ENCODE measurements at regions not wholly inside any gene's neighbourhood (a gene's known extent, or its start where the extent isn't known, plus 50 kb on each side); places are given as distances from the start of the nearest gene placed in this dataset.

DNA sequence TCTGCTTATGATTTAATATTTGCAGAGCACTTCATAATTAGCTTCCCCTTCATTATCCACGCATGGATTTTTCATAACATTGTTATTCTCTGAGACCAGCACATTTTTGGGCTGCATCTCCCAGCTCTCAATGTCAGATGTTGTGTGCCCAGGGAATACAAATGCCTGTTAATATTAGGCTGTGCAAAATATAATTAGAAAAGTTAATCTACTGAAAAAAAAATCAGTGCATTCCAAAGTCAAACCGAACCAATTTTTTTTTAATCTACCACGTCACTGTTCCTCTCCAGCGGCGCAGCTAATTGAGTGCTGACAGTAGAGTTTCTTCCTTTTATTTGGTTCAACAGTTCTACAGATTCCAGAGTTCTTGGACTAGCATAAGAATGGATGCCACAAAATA lies 191.0 kb upstream of the RGS6 start:
- Histone ChIP-seq H3K27ac (no peak overlapping the region), H3K4me3 (no peak overlapping the region), H3K9me3 (no peaks in the 10 kb centered on the region), H3K27me3 (no peaks in the 10 kb centered on the region), H3K4me1 (no peaks in the 10 kb centered on the region), H3K36me3 (peaks cover 18 to 40% (median 33%) of the 10 kb centered on the region in 4 donors)
- intact Hi-C loops (cut with DNase I; ENCODE audit: low total_unique reads), result no loop called here
- DNase-seq, result no peak
- WGBS, 5 donors, result 93 to 98% (median 95%) methylated on average over 5 of the region's 5 CpGs
- TF ChIP-seq POLR2AphosphoS5 (IDR thresholded peaks at IDR 0.05), result no peak
- TF ChIP-seq, protein P1, sequence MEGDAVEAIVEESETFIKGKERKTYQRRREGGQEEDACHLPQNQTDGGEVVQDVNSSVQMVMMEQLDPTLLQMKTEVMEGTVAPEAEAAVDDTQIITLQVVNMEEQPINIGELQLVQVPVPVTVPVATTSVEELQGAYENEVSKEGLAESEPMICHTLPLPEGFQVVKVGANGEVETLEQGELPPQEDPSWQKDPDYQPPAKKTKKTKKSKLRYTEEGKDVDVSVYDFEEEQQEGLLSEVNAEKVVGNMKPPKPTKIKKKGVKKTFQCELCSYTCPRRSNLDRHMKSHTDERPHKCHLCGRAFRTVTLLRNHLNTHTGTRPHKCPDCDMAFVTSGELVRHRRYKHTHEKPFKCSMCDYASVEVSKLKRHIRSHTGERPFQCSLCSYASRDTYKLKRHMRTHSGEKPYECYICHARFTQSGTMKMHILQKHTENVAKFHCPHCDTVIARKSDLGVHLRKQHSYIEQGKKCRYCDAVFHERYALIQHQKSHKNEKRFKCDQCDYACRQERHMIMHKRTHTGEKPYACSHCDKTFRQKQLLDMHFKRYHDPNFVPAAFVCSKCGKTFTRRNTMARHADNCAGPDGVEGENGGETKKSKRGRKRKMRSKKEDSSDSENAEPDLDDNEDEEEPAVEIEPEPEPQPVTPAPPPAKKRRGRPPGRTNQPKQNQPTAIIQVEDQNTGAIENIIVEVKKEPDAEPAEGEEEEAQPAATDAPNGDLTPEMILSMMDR (IDR thresholded peaks at IDR 0.05), result no peak
- TF ChIP-seq EP300 (IDR thresholded peaks at IDR 0.05), result no peak
- TF ChIP-seq POLR2A (IDR thresholded peaks at IDR 0.05), result no peak

DNA sequence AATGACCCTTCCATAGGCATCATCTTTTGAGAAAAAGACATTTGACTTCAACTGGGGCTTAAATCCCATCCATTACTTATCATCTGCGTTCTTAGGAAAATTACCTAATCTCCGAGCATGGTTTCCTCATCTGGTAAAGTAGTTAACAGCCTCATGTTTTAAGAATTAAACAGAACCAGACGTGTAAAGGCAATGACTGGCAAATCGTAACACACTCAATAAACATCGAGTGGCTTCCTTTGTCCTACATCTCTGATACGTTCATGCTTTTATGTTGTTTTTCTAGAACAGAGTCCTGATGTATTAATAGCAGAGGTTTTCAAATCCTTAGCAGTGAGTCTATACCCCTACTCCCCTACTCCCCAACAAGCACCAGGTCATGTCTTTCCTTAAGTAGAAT lies 189.7 kb upstream of the RGS6 start:
- intact Hi-C loops (cut with DNase I; ENCODE audit: low total_unique reads), result no loop called here
- TF ChIP-seq EP300 (IDR thresholded peaks at IDR 0.05) (no peak), POLR2AphosphoS5 (IDR thresholded peaks at IDR 0.05) (no peak), POLR2A (IDR thresholded peaks at IDR 0.05) (no peak)
- TF ChIP-seq, protein P1 (IDR thresholded peaks at IDR 0.05), result no peak
- Histone ChIP-seq H3K27ac (no peak overlapping the region), H3K36me3 (peaks cover 11 to 27% (median 20%) of the 10 kb centered on the region in 4 donors), H3K4me3 (no peak overlapping the region), H3K4me1 (no peaks in the 10 kb centered on the region), H3K27me3 (no peaks in the 10 kb centered on the region), H3K9me3 (peaks cover 0 to 2% (median under 1%) of the 10 kb centered on the region in 4 donors)
- 89 to 92% (median 90%) methylated on average over 6 of the region's 6 CpGs for WGBS, 5 donors
- DNase-seq, result no peak

DNA sequence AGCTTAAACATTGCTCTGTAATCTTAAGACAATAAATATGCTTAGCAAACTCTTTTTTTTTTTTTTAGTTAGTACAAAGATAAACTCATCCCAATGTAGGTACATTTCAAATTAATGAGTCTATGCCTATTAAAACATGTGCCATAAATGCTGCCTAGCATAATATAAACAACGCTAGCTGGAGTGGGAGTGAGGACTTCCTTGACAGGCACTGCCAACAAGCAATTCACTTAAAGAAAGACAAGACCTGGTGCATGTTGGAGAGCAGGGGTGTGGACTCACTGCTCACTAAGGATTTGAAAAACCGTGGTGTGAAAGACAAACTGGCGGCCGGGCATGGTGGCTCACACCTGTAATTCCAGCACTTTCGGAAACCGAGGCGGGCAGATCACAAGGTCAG lies 187.2 kb upstream of the RGS6 start:
- 85 to 92% (median 91%) methylated on average over 7 of the region's 7 CpGs for WGBS, 5 donors
- H3K36me3 ChIP-seq, result peaks cover 0 to 3% (median 0%) of the 10 kb centered on the region in 4 donors
- no peaks in the 10 kb centered on the region for H3K27me3 ChIP-seq
- H3K4me3 ChIP-seq, result no peak overlapping the region
- intact Hi-C loops (cut with DNase I; ENCODE audit: low total_unique reads), result no loop called here
- DNase-seq, result no peak
- no peak for TF ChIP-seq POLR2A (IDR thresholded peaks at IDR 0.05)
- TF ChIP-seq POLR2AphosphoS5 (IDR thresholded peaks at IDR 0.05), result no peak
- TF ChIP-seq, protein P1 (IDR thresholded peaks at IDR 0.05), result no peak
- no peak for TF ChIP-seq EP300 (IDR thresholded peaks at IDR 0.05)
- H3K27ac ChIP-seq, result no peak overlapping the region
- H3K4me1 ChIP-seq, result no peaks in the 10 kb centered on the region
- H3K9me3 ChIP-seq, result peaks cover 10 to 21% (median 18%) of the 10 kb centered on the region in 4 donors

DNA sequence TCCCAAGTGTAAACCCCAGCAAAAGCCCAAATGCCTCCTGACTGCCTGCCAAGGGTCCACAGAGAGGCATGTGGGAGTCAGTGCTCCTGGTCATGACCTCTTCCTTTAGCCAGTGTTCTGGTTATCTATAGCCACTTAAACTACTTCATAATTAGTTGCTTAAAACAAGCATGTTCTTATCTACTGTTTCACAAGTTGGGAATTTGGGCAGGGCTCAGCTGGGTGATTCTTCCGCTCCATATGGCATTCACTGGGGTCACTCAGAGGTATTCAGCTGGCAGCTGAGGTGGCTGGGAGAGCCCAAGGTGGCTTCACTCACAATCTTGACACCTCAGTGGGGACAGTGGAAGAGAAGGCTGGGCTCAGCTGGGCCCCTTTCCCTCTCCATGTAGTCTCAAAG lies 184.0 kb upstream of the RGS6 start:
- Histone ChIP-seq H3K27me3 (no peaks in the 10 kb centered on the region), H3K27ac (no peak overlapping the region), H3K36me3 (no peaks in the 10 kb centered on the region), H3K9me3 (peaks cover 10 to 21% (median 18%) of the 10 kb centered on the region in 4 donors), H3K4me1 (peaks cover 3 to 8% (median 6%) of the 10 kb centered on the region in 4 donors), H3K4me3 (no peak overlapping the region)
- WGBS, 5 donors, result 92 to 100% (median 96%) methylated on average over 1 of the region's 1 CpG
- no peak for DNase-seq
- TF ChIP-seq, protein P1 (IDR thresholded peaks at IDR 0.05), result no peak
- TF ChIP-seq POLR2A (IDR thresholded peaks at IDR 0.05) (no peak), EP300 (IDR thresholded peaks at IDR 0.05) (no peak), POLR2AphosphoS5 (IDR thresholded peaks at IDR 0.05) (no peak)
- intact Hi-C loops (cut with DNase I; ENCODE audit: low total_unique reads), result no loop called here

Measured in stomach (tissue), 8 donors.